AG04449 (cell line): ENCODE measurements at regions not wholly inside any gene's neighbourhood (a gene's known extent, or its start where the extent isn't known, plus 50 kb on each side); places are given as distances from the start of the nearest gene placed in this dataset.

Experiments used
- CTCF ChIA-PET: fragments of 350-600 bp; formaldehyde crosslinking; extraction: SDS; loops from one replicate; lab custom pipeline; 2021; ENCODE audit warnings: antibody characterized with exemption; lab: Yijun Ruan, JAX
- POLR2A ChIA-PET: fragments of 400-600, 350-600 bp; formaldehyde crosslinking; extraction: SDS; loops from one replicate; lab custom pipeline; 2020; ENCODE audit warnings: antibody characterized with exemption, inconsistent platforms; lab: Yijun Ruan, JAX
- DNase-seq: peaks from one replicate; pipeline ENCODE4 v3.0.0-alpha.2; 2010; ENCODE audit warnings: low read depth, low spot score
- H3K4me3 ChIP-seq: 2 replicates; pipeline ENCODE4 v1.5.1; 2011; ENCODE audit warnings: low read depth, mild to moderate bottlenecking, control low read depth, low read length
- CTCF ChIP-seq: IDR thresholded peaks from one replicate; pipeline ENCODE4 v1.5.1; 2011; ENCODE audit warnings: mild to moderate bottlenecking, moderate library complexity, low read length, control low read depth, inconsistent platforms; ENCODE audit not compliant: insufficient read depth; ENCODE audit errors: missing control alignments

- DNase-seq, result no peak
- ChIA-PET CTCF (no interaction called here), POLR2A (no interaction called here)
- TF ChIP-seq CTCF, result no peak
- no peak overlapping the region for H3K4me3 ChIP-seq
Measured at GRCh38 chr1:238186887-238187574, 296.3 kb upstream of the ZP4 start.

GRCh38 chr1:238177960-238178645 is 287.4 kb upstream of the ZP4 start:
- TF ChIP-seq CTCF, result no peak
- H3K4me3 ChIP-seq, result no peak overlapping the region
- POLR2A ChIA-PET, result no interaction called here
- no peak for DNase-seq
- CTCF ChIA-PET, result no interaction called here

GRCh38 chr1:238177351-238177750 is 286.6 kb upstream of the ZP4 start:
- TF ChIP-seq CTCF, result no peak
- no peak for DNase-seq
- POLR2A ChIA-PET, result no interaction called here
- no peak overlapping the region for H3K4me3 ChIP-seq
- CTCF ChIA-PET, result no interaction called here

DNA sequence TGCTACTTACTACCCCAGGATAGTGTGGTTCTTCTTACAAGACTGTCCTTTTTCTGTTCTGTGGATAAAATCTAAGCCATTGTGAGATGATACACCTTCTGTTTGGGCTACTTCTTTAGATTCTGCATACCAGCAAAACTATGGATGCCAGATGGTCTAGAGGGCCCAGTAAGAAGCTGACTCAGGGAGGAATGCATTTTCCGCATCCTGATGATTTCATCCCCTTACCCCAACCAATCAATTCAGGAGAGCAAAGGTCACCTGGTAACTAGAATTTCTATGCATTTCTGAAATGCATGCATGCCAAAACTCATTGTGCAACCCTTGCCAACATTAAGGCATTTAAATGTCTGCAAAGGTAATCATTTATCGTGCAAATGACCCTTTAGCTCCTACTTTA is 285.7 kb upstream of the ZP4 start:
- ChIA-PET POLR2A (no interaction called here), CTCF (no interaction called here)
- no peak for TF ChIP-seq CTCF
- no peak overlapping the region for H3K4me3 ChIP-seq
- DNase-seq, result no peak

DNA sequence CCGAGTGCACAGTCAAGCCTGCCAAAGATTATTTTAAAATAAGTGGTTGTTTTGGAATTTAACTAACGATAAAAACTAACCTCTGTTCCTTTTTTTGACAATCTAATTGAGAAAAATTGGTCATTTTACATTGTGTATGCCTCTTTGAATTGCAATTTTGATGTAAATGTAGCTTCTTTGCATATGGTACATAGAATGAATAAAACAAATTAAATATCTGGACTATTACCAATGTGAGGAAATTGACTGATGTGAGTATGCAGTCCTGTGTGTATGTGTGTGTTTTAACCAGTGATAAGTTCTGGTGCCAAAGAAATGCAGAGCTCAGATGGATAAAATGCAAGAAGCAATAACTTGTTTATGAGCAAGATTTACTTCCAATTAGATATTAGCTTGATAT is 281.3 kb upstream of the ZP4 start:
- H3K4me3 ChIP-seq, result no peak overlapping the region
- CTCF ChIA-PET, result no interaction called here

GRCh38 chr1:238161955-238162354 is 271.2 kb upstream of the ZP4 start:
- POLR2A ChIA-PET, result no interaction called here

More for the DNA sequence above, 281.3 kb upstream of the ZP4 start:
- DNase-seq, result no peak
- no peak for TF ChIP-seq CTCF
- POLR2A ChIA-PET, result no interaction called here

More at GRCh38 chr1:238161955-238162354, 271.2 kb upstream of the ZP4 start:
- no peak overlapping the region for H3K4me3 ChIP-seq
- DNase-seq, result no peak
- TF ChIP-seq CTCF, result no peak
- CTCF ChIA-PET, result no interaction called here
